H9 (cell line): ENCODE measurements at regions not wholly inside any gene's neighbourhood (a gene's known extent, or its start where the extent isn't known, plus 50 kb on each side); places are given as distances from the start of the nearest gene placed in this dataset.

Source experiments
- DNase-seq: peaks from one replicate; pipeline ENCODE4 v3.0.0-alpha.2; 2017
- H2AFZ ChIP-seq: one replicate; pipeline ENCODE4 v1.6.1; 2013; ENCODE audit warnings: mild to moderate bottlenecking, low read length, control low read depth, moderate library complexity
- H2AK5ac ChIP-seq: 2 replicates; pipeline ENCODE4 v1.6.1; 2013; ENCODE audit warnings: low read length, control low read depth, mixed read lengths; ENCODE audit not compliant: insufficient read length
- H2BK120ac ChIP-seq: one replicate; pipeline ENCODE4 v1.6.1; 2013; ENCODE audit warnings: low read depth, mild to moderate bottlenecking, low read length, control low read depth, inconsistent platforms; ENCODE audit not compliant: poor library complexity, severe bottlenecking
- H2BK12ac ChIP-seq: 2 replicates; pipeline ENCODE4 v1.6.1; 2013; ENCODE audit warnings: low read length, control low read depth, mixed read lengths, low read depth; ENCODE audit not compliant: insufficient read length
- H2BK15ac ChIP-seq: 2 replicates; pipeline ENCODE4 v1.6.1; 2013; ENCODE audit warnings: low read depth, low read length, control low read depth
- H2BK20ac ChIP-seq: one replicate; pipeline ENCODE4 v1.6.1; 2013; ENCODE audit warnings: low read depth, mild to moderate bottlenecking, low read length, control low read depth, inconsistent platforms; ENCODE audit not compliant: poor library complexity, severe bottlenecking
- H2BK5ac ChIP-seq: 2 replicates; pipeline ENCODE4 v1.6.1; 2013; ENCODE audit warnings: low read length, control low read depth, mixed read lengths; ENCODE audit not compliant: insufficient read length
- H3K14ac ChIP-seq: 2 replicates; pipeline ENCODE4 v1.6.1; 2013; ENCODE audit warnings: low read length, control low read depth; ENCODE audit not compliant: insufficient read depth
- H3K18ac ChIP-seq: 2 replicates; pipeline ENCODE4 v1.6.1; 2013; ENCODE audit warnings: low read depth, mild to moderate bottlenecking, mixed read lengths, low read length, control low read depth; ENCODE audit not compliant: insufficient read length
- H3K23ac ChIP-seq: 2 replicates; pipeline ENCODE4 v1.6.1; 2013; ENCODE audit warnings: low read length, control low read depth, mixed read lengths, low read depth; ENCODE audit not compliant: insufficient read length
- H3K23me2 ChIP-seq: 2 replicates; pipeline ENCODE4 v1.6.1; 2013; ENCODE audit warnings: low read depth, mild to moderate bottlenecking, mixed read lengths, low read length, control low read depth; ENCODE audit not compliant: insufficient read length, poor library complexity, severe bottlenecking
- H3K27ac ChIP-seq: 2 replicates; pipeline ENCODE4 v1.5.1; 2013; ENCODE audit warnings: low read length, control low read depth, mixed read lengths, low read depth; ENCODE audit not compliant: insufficient read length
- H3K27me3 ChIP-seq: 2 replicates; pipeline ENCODE4 v1.6.1; 2013; ENCODE audit warnings: low read length, control low read depth, inconsistent platforms; ENCODE audit not compliant: insufficient read depth
- H3K4ac ChIP-seq: 2 replicates; pipeline ENCODE4 v1.6.1; 2013; ENCODE audit warnings: low read depth, mild to moderate bottlenecking, control low read depth, inconsistent platforms, low read length, moderate library complexity
- H3K4me1 ChIP-seq: 2 replicates; pipeline ENCODE4 v1.6.1; 2013; ENCODE audit warnings: low read length, control low read depth, inconsistent platforms; ENCODE audit not compliant: insufficient read depth
- H3K4me2 ChIP-seq: 2 replicates; pipeline ENCODE4 v1.6.1; 2013; ENCODE audit warnings: low read length, control low read depth, mixed read lengths; ENCODE audit not compliant: insufficient read length, insufficient read depth
- H3K56ac ChIP-seq: 2 replicates; pipeline ENCODE4 v1.6.1; 2013; ENCODE audit warnings: low read depth, mild to moderate bottlenecking, mixed read lengths, low read length, control low read depth; ENCODE audit not compliant: insufficient read length
- H3K79me1 ChIP-seq: 2 replicates; pipeline ENCODE4 v1.6.1; 2013; ENCODE audit warnings: low read depth, mild to moderate bottlenecking, moderate library complexity, low read length, control low read depth, inconsistent platforms; ENCODE audit not compliant: insufficient read depth, poor library complexity, severe bottlenecking
- H3K79me2 ChIP-seq: 2 replicates; pipeline ENCODE4 v1.6.1; 2013; ENCODE audit warnings: low read length, control low read depth, inconsistent platforms; ENCODE audit not compliant: insufficient read depth
- H3K9ac ChIP-seq: 2 replicates; pipeline ENCODE4 v1.6.1; 2013; ENCODE audit warnings: low read length, control low read depth, mixed read lengths; ENCODE audit not compliant: insufficient read length; ENCODE audit errors: extremely low read depth
- H3K9me3 ChIP-seq: one replicate; pipeline ENCODE4 v1.6.1; 2013; ENCODE audit warnings: low read depth, low read length, inconsistent platforms; ENCODE audit not compliant: control insufficient read depth
- H3T11ph ChIP-seq: one replicate; pipeline ENCODE4 v1.6.1; 2013; ENCODE audit warnings: mild to moderate bottlenecking, low read length, control low read depth, inconsistent platforms
- H4K20me1 ChIP-seq: one replicate; pipeline ENCODE4 v1.6.1; 2013; ENCODE audit not compliant: control insufficient read depth, insufficient read length, insufficient read depth
- H4K5ac ChIP-seq: 2 replicates; pipeline ENCODE4 v1.6.1; 2013; ENCODE audit warnings: low read depth, mild to moderate bottlenecking, mixed read lengths, low read length, control low read depth; ENCODE audit not compliant: insufficient read length
- H4K8ac ChIP-seq: replicated peaks from 2 replicates; pipeline ENCODE4 v1.6.1; 2013; ENCODE audit warnings: low read length, control low read depth, mixed read lengths, low read depth; ENCODE audit not compliant: insufficient read length
- H4K91ac ChIP-seq: 2 replicates; pipeline ENCODE4 v1.6.1; 2013; ENCODE audit warnings: low read depth, mild to moderate bottlenecking, moderate library complexity, mixed read lengths, low read length, control low read depth; ENCODE audit not compliant: insufficient read length
- H3K27ac Mint-ChIP-seq, 3 experiments: 2 replicates in 2 of 3; 3 replicates in 1 of 3; pipeline ENCODE4 v1.8.0; 2020 to 2021; ENCODE audit warnings: mixed read lengths in 3 of 3, mild to moderate bottlenecking in 1 of 3, moderate library complexity in 1 of 3
- H3K27me3 Mint-ChIP-seq: 2 replicates; pipeline ENCODE4 v1.8.0; 2021; ENCODE audit warnings: low read depth, mild to moderate bottlenecking, moderate library complexity, mixed read lengths
- H3K36me3 Mint-ChIP-seq, 3 experiments: 2 replicates in 2 of 3; 3 replicates in 1 of 3; pipeline ENCODE4 v1.8.0; 2020 to 2021; ENCODE audit warnings: low read depth in 3 of 3, mixed read lengths in 3 of 3; ENCODE audit not compliant: insufficient read depth in 1 of 3
- H3K4me1 Mint-ChIP-seq, 2 experiments: 2 replicates each; pipeline ENCODE4 v1.8.0; 2020; ENCODE audit warnings: mixed read lengths in 2 of 2
- H3K4me3 Mint-ChIP-seq, 2 experiments: 2 replicates in 1 of 2; 3 replicates in 1 of 2; pipeline ENCODE4 v1.8.0; 2020 to 2021; ENCODE audit warnings: mild to moderate bottlenecking in 2 of 2, mixed read lengths in 2 of 2, moderate library complexity in 1 of 2
- H3K9me3 Mint-ChIP-seq, 2 experiments: 2 replicates in 1 of 2; 3 replicates in 1 of 2; pipeline ENCODE4 v1.8.0; 2020; ENCODE audit warnings: mild to moderate bottlenecking in 2 of 2, mixed read lengths in 2 of 2, moderate library complexity in 1 of 2
- WGBS: extraction: QIAGEN DNeasy Blood & Tissue Kit; methylation state at CpG from one replicate; pipeline ENCODE4 v1.1.7; 2013; ENCODE audit warnings: missing lambda C conversion rate, low lambda C conversion rate, mixed read lengths; ENCODE audit not compliant: insufficient read length; ENCODE audit errors: extremely low coverage; 5-methylcytosine and 5-hydroxymethylcytosine counted together
- TF ChIP-seq, protein P1 (sequence below): fragments of 200-600 bp; sonication (generic); conservative IDR thresholded peaks from 3 replicates; pipeline ENCODE4 v1.8.0; 2021; ENCODE audit warnings: antibody characterized with exemption, mild to moderate bottlenecking

DNA sequence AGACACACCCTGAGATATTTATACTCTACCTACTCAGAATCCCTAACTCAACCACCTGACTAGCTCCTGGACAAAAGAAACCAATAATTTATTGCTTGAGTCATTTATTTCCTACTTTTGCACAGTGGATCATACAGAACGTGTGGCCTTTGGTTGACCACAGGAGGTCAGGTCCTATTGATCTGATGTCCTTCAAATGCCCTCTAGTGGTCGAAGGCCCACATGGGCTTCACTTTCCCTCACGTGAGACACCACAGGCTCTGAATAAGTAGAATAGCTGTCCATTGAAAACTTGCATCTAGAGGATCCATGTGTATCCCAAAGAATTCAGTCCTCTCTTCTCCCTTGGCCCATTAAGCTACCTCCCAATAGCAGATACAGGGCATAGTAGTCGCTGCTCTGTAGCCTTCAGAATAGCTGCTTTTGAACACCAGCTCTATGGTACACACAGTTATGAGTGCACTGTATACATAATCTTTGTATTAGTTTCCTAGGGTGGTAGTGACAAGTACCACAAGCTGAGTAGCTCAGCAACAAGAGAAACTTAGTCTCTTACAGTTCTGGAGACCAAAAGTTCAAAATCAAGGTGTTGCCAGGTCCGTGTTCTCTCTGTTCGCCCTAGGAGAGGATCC is 177.6 kb upstream of the SMARCA2 start:
- Histone ChIP-seq H3K79me2 (no peaks in the 10 kb centered on the region), H3K23me2 (no peaks in the 10 kb centered on the region), H3K9me3 (no peaks in the 10 kb centered on the region), H3K23ac (no peak overlapping the region), H3K79me1 (no peaks in the 10 kb centered on the region), H2BK15ac (no peak overlapping the region), H4K8ac (no peak overlapping the region), H2BK120ac (no peak overlapping the region), H3K4ac (no peak overlapping the region), H3K4me1 (no peaks in the 10 kb centered on the region), H2AK5ac (no peak overlapping the region), H3T11ph (no peak overlapping the region), H4K91ac (no peak overlapping the region), H3K18ac (no peak overlapping the region), H4K20me1 (no peaks in the 10 kb centered on the region), H3K9ac (no peak overlapping the region), H3K4me2 (no peak overlapping the region), H3K27ac (no peak overlapping the region), H2BK20ac (no peak overlapping the region), H2AFZ (no peak overlapping the region), H3K56ac (no peak overlapping the region), H4K5ac (no peak overlapping the region), H3K27me3 (no peaks in the 10 kb centered on the region), H2BK12ac (no peak overlapping the region), H3K14ac (no peak overlapping the region), H2BK5ac (no peak overlapping the region)
- no peaks in the 10 kb centered on the region for H3K9me3 Mint-ChIP-seq
- TF ChIP-seq, protein P1, sequence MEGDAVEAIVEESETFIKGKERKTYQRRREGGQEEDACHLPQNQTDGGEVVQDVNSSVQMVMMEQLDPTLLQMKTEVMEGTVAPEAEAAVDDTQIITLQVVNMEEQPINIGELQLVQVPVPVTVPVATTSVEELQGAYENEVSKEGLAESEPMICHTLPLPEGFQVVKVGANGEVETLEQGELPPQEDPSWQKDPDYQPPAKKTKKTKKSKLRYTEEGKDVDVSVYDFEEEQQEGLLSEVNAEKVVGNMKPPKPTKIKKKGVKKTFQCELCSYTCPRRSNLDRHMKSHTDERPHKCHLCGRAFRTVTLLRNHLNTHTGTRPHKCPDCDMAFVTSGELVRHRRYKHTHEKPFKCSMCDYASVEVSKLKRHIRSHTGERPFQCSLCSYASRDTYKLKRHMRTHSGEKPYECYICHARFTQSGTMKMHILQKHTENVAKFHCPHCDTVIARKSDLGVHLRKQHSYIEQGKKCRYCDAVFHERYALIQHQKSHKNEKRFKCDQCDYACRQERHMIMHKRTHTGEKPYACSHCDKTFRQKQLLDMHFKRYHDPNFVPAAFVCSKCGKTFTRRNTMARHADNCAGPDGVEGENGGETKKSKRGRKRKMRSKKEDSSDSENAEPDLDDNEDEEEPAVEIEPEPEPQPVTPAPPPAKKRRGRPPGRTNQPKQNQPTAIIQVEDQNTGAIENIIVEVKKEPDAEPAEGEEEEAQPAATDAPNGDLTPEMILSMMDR = peak; percentile 86
- H3K4me1 Mint-ChIP-seq = peaks cover 0 to 5% of the 10 kb centered on the region in 2 experiments; a peak in 2 of 4 replicates
- no peak overlapping the region for H3K4me3 Mint-ChIP-seq
- H3K27ac Mint-ChIP-seq = no peak overlapping the region
- no CpG with 5 or more reads among the region's 6 CpGs for WGBS
- H3K27me3 Mint-ChIP-seq = peaks cover 4% of the 10 kb centered on the region
- no peaks in the 10 kb centered on the region for H3K36me3 Mint-ChIP-seq
- peak; percentile 71 for DNase-seq
